HG03469 (cell line): ENCODE measurements at regions not wholly inside any gene's neighbourhood (a gene's known extent, or its start where the extent isn't known, plus 50 kb on each side); places are given as distances from the start of the nearest gene placed in this dataset.

Experiments
- ATAC-seq: cut with Tn5 transposase; IDR thresholded peaks from one replicate; pipeline ENCODE4 v1.9.1; 2021; ENCODE audit warnings: mild to moderate bottlenecking, moderate library complexity, moderate number of reproducible peaks; ENCODE audit not compliant: unreplicated experiment

DNA sequence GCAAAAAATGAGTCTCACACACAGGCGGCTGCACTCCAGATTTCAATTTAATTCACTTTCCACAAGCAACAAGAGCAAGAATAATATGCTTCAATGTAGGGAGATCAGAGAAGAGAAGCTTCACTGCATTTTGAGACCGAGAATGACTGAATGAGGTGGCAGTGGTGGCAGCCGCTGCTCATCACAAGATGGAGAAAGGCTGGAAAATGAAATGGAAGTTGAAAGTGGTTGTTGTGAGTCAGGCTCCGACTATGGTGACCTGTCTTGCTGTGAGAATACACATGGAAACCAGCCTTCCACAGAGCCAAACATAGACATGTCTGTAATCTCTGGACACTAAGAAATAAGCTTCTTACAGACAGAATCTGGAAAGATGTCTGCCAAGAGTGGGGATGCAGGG is 499.6 kb upstream of the LRRN3 start:
- ATAC-seq, result no peak

DNA sequence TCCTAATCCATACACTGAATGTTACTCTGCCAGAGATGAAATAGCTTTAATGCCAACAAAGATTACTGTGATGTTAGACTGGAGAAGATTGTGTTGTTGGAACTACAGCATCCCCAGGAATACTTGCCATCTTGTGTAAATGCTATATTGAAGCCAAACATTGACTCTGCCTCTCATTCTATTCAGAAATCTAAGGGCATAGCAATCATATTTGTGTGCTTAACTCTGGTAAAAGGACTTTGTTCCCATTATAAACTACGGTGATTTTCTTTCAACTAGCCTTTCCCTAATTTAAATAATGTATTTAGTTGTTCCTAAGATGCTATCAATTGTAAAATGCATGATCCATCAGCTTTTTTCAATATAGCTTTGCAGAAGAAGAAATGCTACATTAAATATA is 498.4 kb upstream of the LRRN3 start:
- no peak for ATAC-seq

DNA sequence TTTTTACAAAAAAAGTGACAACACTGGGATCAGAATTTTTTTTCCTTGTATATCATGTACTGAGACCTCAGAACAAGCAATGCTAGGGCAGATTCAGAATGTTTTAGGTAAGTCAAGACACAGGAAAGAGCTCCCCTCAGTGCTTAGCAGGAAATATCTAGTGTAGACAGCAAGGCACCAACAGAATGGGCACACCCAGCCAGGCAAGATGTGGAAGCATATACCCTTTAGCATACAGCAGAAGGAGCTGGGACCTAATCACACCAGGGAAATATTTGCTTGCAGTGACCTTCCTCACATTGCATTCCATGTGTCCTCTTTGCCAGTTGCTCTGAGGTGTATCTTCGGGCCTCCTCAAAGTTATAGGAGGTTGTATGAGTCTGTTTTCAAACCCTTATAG is 497.6 kb upstream of the LRRN3 start:
- ATAC-seq, result no peak

GRCh38 chr7:110595694-110596093 is 495.2 kb upstream of the LRRN3 start:
- no peak for ATAC-seq

DNA sequence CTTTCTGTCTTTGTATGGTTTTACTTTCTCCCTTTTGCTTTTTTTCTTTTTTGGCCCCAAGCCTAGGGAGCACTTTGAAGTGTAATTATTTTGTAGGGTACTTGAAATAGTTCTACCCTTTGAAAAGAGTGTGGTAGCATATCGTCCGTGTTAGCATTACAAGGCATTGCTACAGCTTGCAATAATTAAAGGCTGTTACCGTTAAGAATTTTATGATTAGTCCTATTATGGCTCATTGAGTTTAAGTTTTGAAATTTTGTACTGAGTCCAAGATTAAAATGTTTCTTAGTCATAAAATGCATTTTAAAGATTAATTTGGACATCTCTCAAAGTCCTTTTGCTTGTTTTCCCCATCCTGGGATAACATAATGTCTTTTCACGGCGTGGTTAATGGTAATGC is 490.0 kb upstream of the LRRN3 start:
- no peak for ATAC-seq

GRCh38 chr7:110601710-110602109 is 489.2 kb upstream of the LRRN3 start:
- ATAC-seq, result no peak

- no peak for ATAC-seq
These were observed 486.7 kb upstream of the LRRN3 start for GRCh38 chr7:110604206-110604605.

DNA sequence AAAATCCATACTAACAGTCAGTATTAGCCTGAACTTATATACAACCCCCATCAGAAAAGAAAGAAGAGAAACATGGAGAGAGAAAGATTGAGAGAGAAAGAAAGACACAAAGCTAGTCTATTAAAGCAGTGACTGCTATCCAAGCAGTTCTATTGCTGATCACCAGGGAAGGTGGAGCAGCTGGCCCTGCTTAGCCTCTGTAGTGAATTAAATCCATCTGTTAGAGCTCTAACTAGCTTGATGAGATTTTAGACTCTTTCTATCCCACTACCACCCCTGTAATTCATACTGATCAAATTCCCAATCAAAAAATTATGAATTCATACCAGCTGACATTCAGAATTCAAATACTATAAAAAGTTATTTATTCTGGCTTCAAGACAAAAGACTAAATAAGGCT is 486.0 kb upstream of the LRRN3 start:
- no peak for ATAC-seq

GRCh38 chr7:110607050-110607857 is 483.7 kb upstream of the LRRN3 start:
- ATAC-seq, result no peak

GRCh38 chr7:110609336-110609735 is 481.6 kb upstream of the LRRN3 start:
- no peak for ATAC-seq

DNA sequence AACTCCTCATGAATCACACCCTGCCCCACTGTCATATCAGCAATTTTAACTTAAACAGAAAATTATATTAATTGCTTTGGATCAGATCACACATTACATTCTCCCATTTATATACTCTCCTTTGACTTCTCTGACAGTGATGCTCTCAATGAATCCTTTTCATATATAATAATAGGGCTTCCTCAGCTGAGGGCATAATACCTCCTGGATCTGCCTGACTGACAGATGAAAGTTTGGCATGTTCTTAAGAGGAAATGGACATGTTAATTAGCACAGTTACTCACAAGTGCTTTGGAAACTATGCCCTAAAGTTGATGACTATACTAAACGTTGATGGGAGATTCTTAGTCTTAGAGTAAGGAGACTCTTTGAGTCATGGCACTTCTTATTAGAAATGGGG is 478.2 kb upstream of the LRRN3 start:
- ATAC-seq, result no peak
